HEK293 (cell line): ENCODE measurements at regions not wholly inside any gene's neighbourhood (a gene's known extent, or its start where the extent isn't known, plus 50 kb on each side); places are given as distances from the start of the nearest gene placed in this dataset.

Experiments
- CTCF ChIA-PET: fragments of 350-600 bp; formaldehyde crosslinking; extraction: SDS; loops from one replicate; lab custom pipeline; 2021; ENCODE audit warnings: antibody characterized with exemption; lab: Yijun Ruan, JAX
- POLR2A ChIA-PET: fragments of 300-600 bp; formaldehyde crosslinking; extraction: SDS; loops from one replicate; lab custom pipeline; 2020; ENCODE audit warnings: antibody characterized with exemption, inconsistent platforms; lab: Yijun Ruan, JAX
- H3K27ac ChIP-seq: fragments of 200-500 bp; sonication (Bioruptor generic); 2 replicates; pipeline ENCODE4 v1.5.1; 2014; ENCODE audit warnings: low read depth, low read length, control low read depth, inconsistent platforms; ENCODE audit errors: extremely low read depth
- H3K36me3 ChIP-seq, 2 experiments: fragments of 200-500 bp in 1 of 2; sonication (Bioruptor generic) in 1 of 2; 1 replicate in 1 of 2; 2 replicates in 1 of 2; pipeline ENCODE4 v1.5.1; 2014 to 2017; ENCODE audit warnings: inconsistent platforms in 2 of 2, low read length in 2 of 2; ENCODE audit not compliant: control insufficient read depth in 2 of 2, insufficient read depth in 1 of 2
- H3K4me1 ChIP-seq: fragments of 200-500 bp; sonication (Bioruptor generic); 2 replicates; pipeline ENCODE4 v1.5.1; 2014; ENCODE audit warnings: mild to moderate bottlenecking, low read length, inconsistent platforms; ENCODE audit not compliant: control insufficient read depth, insufficient read depth
- H3K4me3 ChIP-seq: 2 replicates; pipeline ENCODE4 v1.5.1; 2011; ENCODE audit warnings: low read depth, mild to moderate bottlenecking, control low read depth, low read length, moderate library complexity
- H3K9me3 ChIP-seq: fragments of 200-500 bp; sonication (Bioruptor generic); 2 replicates; pipeline ENCODE4 v1.5.1; 2014; ENCODE audit warnings: low read depth, low read length, inconsistent platforms; ENCODE audit not compliant: control insufficient read depth, insufficient read depth
- KLF16 ChIP-seq: fragments of 450-650 bp; formaldehyde crosslinking; IDR thresholded peaks from 2 replicates; pipeline ENCODE4 v1.5.1; 2017; ENCODE audit warnings: missing biosample characterization, missing genetic modification characterization
- MZF1 ChIP-seq: fragments of 450-650 bp; formaldehyde crosslinking; IDR thresholded peaks from 2 replicates; pipeline ENCODE4 v1.5.1; 2017; ENCODE audit warnings: missing biosample characterization, missing genetic modification characterization, borderline replicate concordance
- OVOL3 ChIP-seq: fragments of 450-650 bp; formaldehyde crosslinking; IDR thresholded peaks from 2 replicates; pipeline ENCODE4 v1.5.1; 2016; ENCODE audit warnings: missing biosample characterization, missing genetic modification characterization
- YY1 ChIP-seq: fragments of 450-650 bp; formaldehyde crosslinking; IDR thresholded peaks from 2 replicates; pipeline ENCODE4 v1.5.1; 2018; ENCODE audit warnings: missing biosample characterization, missing genetic modification characterization
- ZNF114 ChIP-seq: fragments of 450-650 bp; formaldehyde crosslinking; IDR thresholded peaks from 2 replicates; pipeline ENCODE4 v1.5.0; 2017; ENCODE audit warnings: missing biosample characterization, missing genetic modification characterization
- ZNF140 ChIP-seq: fragments of 450-650 bp; formaldehyde crosslinking; IDR thresholded peaks from 2 replicates; pipeline ENCODE4 v1.5.1; 2016; ENCODE audit warnings: missing biosample characterization, missing genetic modification characterization
- ZNF146 ChIP-seq: fragments of 450-650 bp; formaldehyde crosslinking; IDR thresholded peaks from 2 replicates; pipeline ENCODE4 v1.5.1; 2016; ENCODE audit warnings: missing biosample characterization, missing genetic modification characterization
- ZNF16 ChIP-seq: fragments of 450-650 bp; formaldehyde crosslinking; IDR thresholded peaks from 2 replicates; pipeline ENCODE4 v1.5.1; 2016; ENCODE audit warnings: low read depth, missing biosample characterization, missing genetic modification characterization
- ZNF423 ChIP-seq: fragments of 450-650 bp; formaldehyde crosslinking; IDR thresholded peaks from 2 replicates; pipeline ENCODE4 v1.5.1; 2016; ENCODE audit warnings: missing biosample characterization, missing genetic modification characterization
- ZNF555 ChIP-seq: fragments of 450-650 bp; formaldehyde crosslinking; conservative IDR thresholded peaks from 2 replicates; pipeline ENCODE4 v1.5.1; 2017; ENCODE audit warnings: missing biosample characterization, mild to moderate bottlenecking, missing genetic modification characterization, inconsistent platforms
- ZNF624 ChIP-seq: fragments of 450-650 bp; formaldehyde crosslinking; IDR thresholded peaks from 2 replicates; pipeline ENCODE4 v1.5.1; 2017; ENCODE audit warnings: missing biosample characterization, missing genetic modification characterization
- ZNF747 ChIP-seq: fragments of 450-650 bp; formaldehyde crosslinking; IDR thresholded peaks from 2 replicates; pipeline ENCODE4 v1.5.1; 2016; ENCODE audit warnings: missing biosample characterization, missing genetic modification characterization
- ZNF76 ChIP-seq: fragments of 450-650 bp; formaldehyde crosslinking; IDR thresholded peaks from 2 replicates; pipeline ENCODE4; 2016; ENCODE audit warnings: low read depth, missing biosample characterization, missing genetic modification characterization, borderline replicate concordance
- ZSCAN30 ChIP-seq: fragments of 450-650 bp; IDR thresholded peaks from 2 replicates; pipeline ENCODE4 v1.5.1; 2018; ENCODE audit warnings: missing biosample characterization, mild to moderate bottlenecking, missing genetic modification characterization, moderate library complexity
- TF ChIP-seq, protein P1 (sequence below): fragments of 450-650 bp; formaldehyde crosslinking; IDR thresholded peaks from 2 replicates; pipeline ENCODE4 v1.5.1; 2016; ENCODE audit warnings: missing biosample characterization, missing genetic modification characterization, low read depth
- TF ChIP-seq, protein P2 (sequence below): fragments of 450-650 bp; formaldehyde crosslinking; optimal IDR thresholded peaks from 2 replicates; pipeline ENCODE3; 2016; ENCODE audit warnings: missing biosample characterization, mild to moderate bottlenecking, missing genetic modification characterization
- TF ChIP-seq, protein P3 (sequence below): fragments of 450-650 bp; formaldehyde crosslinking; IDR thresholded peaks from 2 replicates; pipeline ENCODE4 v1.5.1; 2016; ENCODE audit warnings: missing biosample characterization, missing genetic modification characterization
- TF ChIP-seq, protein P4 (sequence below): fragments of 450-650 bp; formaldehyde crosslinking; IDR thresholded peaks from 2 replicates; pipeline ENCODE4 v1.5.1; 2016; ENCODE audit warnings: missing biosample characterization, missing genetic modification characterization, borderline replicate concordance
- TF ChIP-seq, protein P5 (sequence below): fragments of 450-650 bp; formaldehyde crosslinking; conservative IDR thresholded peaks from 2 replicates; pipeline ENCODE4 v1.5.1; 2016; ENCODE audit warnings: low read depth, missing biosample characterization, missing genetic modification characterization

DNA sequence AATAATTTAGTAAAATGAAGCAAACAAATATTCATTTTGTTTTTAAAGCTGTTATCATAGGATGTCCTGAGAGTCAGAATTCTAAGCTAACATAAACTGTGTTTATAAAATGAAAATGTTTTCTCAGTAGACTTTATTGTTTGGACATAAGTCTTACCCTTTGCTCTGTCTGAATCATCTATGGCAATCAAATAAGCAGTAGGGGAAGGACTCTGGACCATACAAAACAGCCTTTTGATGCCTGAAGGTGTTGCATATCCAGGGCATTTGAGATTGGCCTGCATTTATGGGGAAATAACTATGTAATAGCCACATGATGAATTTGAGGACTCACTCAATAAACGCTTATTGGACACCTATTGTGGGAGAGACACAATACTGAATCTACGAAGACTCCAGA lies 123.0 kb upstream of the ATP5MC3 start:
- no peak overlapping the region for H3K27ac ChIP-seq
- no peaks in the 10 kb centered on the region for H3K4me1 ChIP-seq
- TF ChIP-seq ZNF624 (no peak), ZNF146 (tag by site-specific recombination) (no peak), ZNF747 (tag by site-specific recombination) (no peak), MZF1 (tag by site-specific recombination) (no peak), ZNF555 (tag by site-specific recombination) (no peak), OVOL3 (tag by site-specific recombination) (no peak), ZNF423 (tag by site-specific recombination) (no peak), ZNF140 (tag by site-specific recombination) (no peak)
- no peaks in the 10 kb centered on the region for H3K9me3 ChIP-seq
- POLR2A ChIA-PET = no interaction called here
- H3K36me3 ChIP-seq = no peaks in the 10 kb centered on the region
- no peak overlapping the region for H3K4me3 ChIP-seq
- CTCF ChIA-PET = interaction anchor here (2.8 kb wide), 1 partner anchor 53 kb away, joined by 8 read pairs; no protein-coding TSS in a partner anchor

DNA sequence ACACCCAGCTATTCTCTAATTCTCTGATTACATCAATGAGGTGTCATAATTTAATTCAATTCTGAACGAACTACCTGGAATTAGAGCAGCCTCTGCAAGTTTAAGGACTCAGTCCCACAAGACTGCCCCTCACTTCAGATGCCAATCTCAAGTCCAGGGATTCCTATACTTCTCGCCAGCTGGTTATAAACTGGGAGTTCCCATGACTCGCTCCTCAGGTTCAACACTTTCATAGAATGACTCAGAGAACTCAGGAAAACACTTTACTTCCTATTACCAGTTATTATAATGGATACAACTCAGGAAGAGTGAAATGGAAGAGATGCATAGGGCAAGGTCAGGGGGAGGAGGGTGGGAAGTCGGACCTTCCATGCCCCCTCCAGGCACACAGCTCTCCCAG lies 112.3 kb upstream of the ATP5MC3 start:
- Histone ChIP-seq H3K4me3 (no peak overlapping the region), H3K9me3 (no peaks in the 10 kb centered on the region), H3K36me3 (no peaks in the 10 kb centered on the region), H3K27ac (no peak overlapping the region), H3K4me1 (no peaks in the 10 kb centered on the region)
- CTCF ChIA-PET = interaction anchor here (1.2 kb wide), 1 partner anchor 17 kb away, joined by 3 read pairs; no protein-coding TSS in a partner anchor
- POLR2A ChIA-PET = no interaction called here
- TF ChIP-seq, protein P1, sequence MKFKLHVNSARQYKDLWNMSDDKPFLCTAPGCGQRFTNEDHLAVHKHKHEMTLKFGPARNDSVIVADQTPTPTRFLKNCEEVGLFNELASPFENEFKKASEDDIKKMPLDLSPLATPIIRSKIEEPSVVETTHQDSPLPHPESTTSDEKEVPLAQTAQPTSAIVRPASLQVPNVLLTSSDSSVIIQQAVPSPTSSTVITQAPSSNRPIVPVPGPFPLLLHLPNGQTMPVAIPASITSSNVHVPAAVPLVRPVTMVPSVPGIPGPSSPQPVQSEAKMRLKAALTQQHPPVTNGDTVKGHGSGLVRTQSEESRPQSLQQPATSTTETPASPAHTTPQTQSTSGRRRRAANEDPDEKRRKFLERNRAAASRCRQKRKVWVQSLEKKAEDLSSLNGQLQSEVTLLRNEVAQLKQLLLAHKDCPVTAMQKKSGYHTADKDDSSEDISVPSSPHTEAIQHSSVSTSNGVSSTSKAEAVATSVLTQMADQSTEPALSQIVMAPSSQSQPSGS = no peak
- TF ChIP-seq, protein P2, sequence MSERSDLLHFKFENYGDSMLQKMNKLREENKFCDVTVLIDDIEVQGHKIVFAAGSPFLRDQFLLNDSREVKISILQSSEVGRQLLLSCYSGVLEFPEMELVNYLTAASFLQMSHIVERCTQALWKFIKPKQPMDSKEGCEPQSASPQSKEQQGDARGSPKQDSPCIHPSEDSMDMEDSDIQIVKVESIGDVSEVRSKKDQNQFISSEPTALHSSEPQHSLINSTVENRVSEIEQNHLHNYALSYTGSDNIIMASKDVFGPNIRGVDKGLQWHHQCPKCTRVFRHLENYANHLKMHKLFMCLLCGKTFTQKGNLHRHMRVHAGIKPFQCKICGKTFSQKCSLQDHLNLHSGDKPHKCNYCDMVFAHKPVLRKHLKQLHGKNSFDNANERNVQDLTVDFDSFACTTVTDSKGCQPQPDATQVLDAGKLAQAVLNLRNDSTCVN (tag by site-specific recombination) = no peak
- TF ChIP-seq, protein P3, sequence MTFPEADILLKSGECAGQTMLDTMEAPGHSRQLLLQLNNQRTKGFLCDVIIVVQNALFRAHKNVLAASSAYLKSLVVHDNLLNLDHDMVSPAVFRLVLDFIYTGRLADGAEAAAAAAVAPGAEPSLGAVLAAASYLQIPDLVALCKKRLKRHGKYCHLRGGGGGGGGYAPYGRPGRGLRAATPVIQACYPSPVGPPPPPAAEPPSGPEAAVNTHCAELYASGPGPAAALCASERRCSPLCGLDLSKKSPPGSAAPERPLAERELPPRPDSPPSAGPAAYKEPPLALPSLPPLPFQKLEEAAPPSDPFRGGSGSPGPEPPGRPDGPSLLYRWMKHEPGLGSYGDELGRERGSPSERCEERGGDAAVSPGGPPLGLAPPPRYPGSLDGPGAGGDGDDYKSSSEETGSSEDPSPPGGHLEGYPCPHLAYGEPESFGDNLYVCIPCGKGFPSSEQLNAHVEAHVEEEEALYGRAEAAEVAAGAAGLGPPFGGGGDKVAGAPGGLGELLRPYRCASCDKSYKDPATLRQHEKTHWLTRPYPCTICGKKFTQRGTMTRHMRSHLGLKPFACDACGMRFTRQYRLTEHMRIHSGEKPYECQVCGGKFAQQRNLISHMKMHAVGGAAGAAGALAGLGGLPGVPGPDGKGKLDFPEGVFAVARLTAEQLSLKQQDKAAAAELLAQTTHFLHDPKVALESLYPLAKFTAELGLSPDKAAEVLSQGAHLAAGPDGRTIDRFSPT (tag by site-specific recombination) = no peak
- TF ChIP-seq, protein P4, sequence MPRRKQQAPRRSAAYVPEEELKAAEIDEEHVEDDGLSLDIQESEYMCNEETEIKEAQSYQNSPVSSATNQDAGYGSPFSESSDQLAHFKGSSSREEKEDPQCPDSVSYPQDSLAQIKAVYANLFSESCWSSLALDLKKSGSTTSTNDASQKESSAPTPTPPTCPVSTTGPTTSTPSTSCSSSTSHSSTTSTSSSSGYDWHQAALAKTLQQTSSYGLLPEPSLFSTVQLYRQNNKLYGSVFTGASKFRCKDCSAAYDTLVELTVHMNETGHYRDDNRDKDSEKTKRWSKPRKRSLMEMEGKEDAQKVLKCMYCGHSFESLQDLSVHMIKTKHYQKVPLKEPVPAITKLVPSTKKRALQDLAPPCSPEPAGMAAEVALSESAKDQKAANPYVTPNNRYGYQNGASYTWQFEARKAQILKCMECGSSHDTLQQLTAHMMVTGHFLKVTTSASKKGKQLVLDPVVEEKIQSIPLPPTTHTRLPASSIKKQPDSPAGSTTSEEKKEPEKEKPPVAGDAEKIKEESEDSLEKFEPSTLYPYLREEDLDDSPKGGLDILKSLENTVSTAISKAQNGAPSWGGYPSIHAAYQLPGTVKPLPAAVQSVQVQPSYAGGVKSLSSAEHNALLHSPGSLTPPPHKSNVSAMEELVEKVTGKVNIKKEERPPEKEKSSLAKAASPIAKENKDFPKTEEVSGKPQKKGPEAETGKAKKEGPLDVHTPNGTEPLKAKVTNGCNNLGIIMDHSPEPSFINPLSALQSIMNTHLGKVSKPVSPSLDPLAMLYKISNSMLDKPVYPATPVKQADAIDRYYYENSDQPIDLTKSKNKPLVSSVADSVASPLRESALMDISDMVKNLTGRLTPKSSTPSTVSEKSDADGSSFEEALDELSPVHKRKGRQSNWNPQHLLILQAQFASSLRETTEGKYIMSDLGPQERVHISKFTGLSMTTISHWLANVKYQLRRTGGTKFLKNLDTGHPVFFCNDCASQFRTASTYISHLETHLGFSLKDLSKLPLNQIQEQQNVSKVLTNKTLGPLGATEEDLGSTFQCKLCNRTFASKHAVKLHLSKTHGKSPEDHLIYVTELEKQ (tag by site-specific recombination) = no peak
- TF ChIP-seq YY1 (no peak), ZSCAN30 (no peak), ZNF16 (tag by site-specific recombination) (no peak), ZNF76 (tag by site-specific recombination) (no peak), ZNF114 (tag by site-specific recombination) (no peak), KLF16 (tag by site-specific recombination) (no peak)
- TF ChIP-seq, protein P5, sequence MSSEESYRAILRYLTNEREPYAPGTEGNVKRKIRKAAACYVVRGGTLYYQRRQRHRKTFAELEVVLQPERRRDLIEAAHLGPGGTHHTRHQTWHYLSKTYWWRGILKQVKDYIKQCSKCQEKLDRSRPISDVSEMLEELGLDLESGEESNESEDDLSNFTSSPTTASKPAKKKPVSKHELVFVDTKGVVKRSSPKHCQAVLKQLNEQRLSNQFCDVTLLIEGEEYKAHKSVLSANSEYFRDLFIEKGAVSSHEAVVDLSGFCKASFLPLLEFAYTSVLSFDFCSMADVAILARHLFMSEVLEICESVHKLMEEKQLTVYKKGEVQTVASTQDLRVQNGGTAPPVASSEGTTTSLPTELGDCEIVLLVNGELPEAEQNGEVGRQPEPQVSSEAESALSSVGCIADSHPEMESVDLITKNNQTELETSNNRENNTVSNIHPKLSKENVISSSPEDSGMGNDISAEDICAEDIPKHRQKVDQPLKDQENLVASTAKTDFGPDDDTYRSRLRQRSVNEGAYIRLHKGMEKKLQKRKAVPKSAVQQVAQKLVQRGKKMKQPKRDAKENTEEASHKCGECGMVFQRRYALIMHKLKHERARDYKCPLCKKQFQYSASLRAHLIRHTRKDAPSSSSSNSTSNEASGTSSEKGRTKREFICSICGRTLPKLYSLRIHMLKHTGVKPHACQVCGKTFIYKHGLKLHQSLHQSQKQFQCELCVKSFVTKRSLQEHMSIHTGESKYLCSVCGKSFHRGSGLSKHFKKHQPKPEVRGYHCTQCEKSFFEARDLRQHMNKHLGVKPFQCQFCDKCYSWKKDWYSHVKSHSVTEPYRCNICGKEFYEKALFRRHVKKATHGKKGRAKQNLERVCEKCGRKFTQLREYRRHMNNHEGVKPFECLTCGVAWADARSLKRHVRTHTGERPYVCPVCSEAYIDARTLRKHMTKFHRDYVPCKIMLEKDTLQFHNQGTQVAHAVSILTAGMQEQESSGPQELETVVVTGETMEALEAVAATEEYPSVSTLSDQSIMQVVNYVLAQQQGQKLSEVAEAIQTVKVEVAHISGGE = no peak
- TF ChIP-seq, all 188 proteins: peak for 0
